ENCODE measurements at regions not wholly inside any gene's neighbourhood (a gene's known extent, or its start where the extent isn't known, plus 50 kb on each side); places are given as distances from the start of the nearest gene placed in this dataset.

DNA sequence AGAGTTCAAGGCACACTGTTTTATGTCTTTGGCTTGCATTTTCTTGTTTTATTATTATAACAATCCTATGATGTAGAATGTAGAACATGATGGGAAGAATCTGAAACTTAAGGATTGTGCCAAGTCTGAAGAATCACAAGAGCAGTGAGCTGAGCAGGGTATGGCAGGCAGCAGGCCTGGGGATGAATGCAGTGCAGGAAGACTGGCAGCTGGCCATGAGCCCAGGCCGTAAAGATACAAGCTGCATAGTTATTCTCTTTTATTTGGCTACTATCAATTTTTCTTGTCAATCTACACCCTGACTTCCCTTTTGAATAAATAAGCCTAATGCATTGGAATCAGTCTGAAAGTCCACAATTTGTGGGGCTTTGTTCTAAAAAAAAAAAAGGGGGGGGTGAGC is 89.6 kb upstream of the ARPP21 start:
- DNase-seq: peak; percentile 9

DNA sequence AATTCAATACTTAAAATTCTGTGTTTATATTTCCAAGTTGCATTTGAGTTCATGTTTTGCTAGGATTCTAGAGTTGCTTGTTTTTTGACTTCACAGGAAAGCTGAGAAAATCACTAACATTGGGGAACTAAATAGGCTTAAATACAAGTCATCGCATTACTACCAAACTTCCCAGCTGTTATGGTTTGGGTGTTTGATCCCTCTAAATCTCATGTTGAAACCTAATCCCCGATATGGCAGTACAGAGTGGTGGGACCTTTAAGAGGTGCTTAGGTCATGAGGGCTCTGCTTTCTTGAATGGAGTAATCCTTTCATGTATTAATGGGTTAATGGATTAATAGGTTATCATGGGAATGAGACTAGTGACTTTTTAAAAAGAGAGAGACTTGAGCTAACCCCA is 77.2 kb upstream of the ARPP21 start:
- no peak for DNase-seq

DNA sequence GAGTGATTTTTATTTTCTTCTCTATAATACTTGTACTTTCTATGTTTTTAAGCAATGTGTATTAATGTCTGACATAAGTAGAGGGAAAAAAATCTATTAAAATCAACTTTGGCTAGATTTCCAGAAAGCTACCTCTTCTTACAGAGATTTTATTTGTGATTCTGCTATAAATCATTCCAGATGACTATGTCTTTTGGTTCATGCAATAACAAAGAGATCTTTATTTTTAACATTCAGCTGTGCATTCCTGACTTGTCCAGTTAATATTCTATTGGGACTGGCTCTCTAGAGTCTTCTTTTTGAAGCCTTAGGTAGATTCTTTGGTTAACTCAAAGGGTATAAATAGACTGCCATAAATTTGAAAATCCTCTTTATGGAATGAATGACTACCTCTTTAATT is 74.3 kb upstream of the ARPP21 start:
- no peak for DNase-seq
